ENCODE measurements at regions not wholly inside any gene's neighbourhood (a gene's known extent, or its start where the extent isn't known, plus 50 kb on each side); places are given as distances from the start of the nearest gene placed in this dataset.
"Not testable (repeated sequence)": the region's sequence is repeated elsewhere in the genome, so short reads cannot be mapped to it uniquely, and the experiment has no call there.

DNA sequence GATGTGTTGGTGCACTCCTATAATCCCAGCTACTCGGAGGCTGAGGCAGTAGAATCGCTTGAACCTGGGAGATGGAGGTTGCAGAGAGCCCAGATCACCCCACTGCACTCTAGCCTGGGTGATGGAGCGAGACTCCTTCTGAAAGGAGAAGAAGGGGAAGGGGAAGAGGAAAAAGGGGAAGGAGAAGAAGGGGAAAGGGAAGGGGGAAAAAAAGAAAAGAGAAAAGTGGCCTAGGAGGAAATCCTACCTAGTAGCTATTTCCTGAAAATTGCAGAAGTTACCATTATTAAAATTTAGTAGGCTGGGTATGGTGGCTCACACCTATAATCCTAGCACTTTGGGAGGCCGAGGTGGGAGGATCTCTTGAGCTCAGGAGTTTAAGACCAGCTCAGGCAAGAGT is 67.4 kb downstream of the ARRDC3 start:
- DNase-seq (ENCODE audit: low read depth): no peak
- no peak overlapping the region for H3K4me3 ChIP-seq (ENCODE audit: control insufficient read depth, low read depth, low read length)

DNA sequence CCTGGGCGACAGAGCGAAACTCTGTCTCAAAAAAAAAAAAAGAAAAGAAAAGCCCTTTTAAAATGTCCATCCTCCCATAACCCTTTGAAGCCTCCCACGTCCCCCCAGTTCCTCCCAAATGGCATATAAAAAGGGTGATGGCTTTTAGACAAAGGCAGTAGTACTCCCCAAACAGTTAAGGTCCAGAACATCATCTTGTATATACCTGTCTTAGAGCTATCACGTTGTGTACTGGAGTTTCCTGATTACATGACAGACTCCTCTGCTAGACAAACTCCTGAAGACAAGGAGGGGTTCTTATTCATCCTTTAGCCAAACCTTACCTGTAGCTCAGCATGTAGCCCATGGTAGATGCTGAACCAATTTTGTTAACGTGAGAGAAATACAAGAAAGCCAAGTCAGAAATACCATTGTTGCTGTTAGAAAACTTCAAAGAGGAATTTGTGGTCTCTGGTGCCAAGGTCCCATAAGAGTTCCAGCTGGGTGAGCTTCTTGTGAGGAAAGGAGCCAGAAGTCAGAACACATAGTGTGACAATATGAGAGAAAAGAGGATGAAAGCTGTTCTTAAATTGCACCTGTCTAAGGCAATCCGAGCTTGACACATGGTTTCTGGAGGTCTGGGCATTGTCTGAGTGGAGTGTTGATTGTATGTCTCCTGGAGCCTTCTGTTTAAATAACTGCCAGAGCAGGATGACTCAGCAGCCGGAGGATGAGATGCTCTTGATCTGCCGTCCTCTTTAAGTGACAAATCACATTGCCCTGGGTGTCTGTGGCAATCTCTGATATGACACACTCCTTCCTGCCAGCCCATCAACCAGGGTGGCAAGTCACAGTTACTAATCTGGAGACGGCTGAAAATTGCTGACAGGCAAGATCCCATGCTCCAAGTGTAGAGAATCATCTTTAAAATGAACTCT is 69.1 kb downstream of the ARRDC3 start:
- peak; percentile 85 for DNase-seq (ENCODE audit: low read depth)
- TF ChIP-seq, protein P1, sequence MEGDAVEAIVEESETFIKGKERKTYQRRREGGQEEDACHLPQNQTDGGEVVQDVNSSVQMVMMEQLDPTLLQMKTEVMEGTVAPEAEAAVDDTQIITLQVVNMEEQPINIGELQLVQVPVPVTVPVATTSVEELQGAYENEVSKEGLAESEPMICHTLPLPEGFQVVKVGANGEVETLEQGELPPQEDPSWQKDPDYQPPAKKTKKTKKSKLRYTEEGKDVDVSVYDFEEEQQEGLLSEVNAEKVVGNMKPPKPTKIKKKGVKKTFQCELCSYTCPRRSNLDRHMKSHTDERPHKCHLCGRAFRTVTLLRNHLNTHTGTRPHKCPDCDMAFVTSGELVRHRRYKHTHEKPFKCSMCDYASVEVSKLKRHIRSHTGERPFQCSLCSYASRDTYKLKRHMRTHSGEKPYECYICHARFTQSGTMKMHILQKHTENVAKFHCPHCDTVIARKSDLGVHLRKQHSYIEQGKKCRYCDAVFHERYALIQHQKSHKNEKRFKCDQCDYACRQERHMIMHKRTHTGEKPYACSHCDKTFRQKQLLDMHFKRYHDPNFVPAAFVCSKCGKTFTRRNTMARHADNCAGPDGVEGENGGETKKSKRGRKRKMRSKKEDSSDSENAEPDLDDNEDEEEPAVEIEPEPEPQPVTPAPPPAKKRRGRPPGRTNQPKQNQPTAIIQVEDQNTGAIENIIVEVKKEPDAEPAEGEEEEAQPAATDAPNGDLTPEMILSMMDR (IDR thresholded peaks at IDR 0.05; ENCODE audit: control insufficient read depth, insufficient read depth, low read depth, low read length, missing control alignments): no peak
- H3K4me3 ChIP-seq (ENCODE audit: control insufficient read depth, low read depth, low read length): no peak overlapping the region

More for the DNA sequence above, 67.4 kb downstream of the ARRDC3 start:
- TF ChIP-seq, protein P1 (IDR thresholded peaks at IDR 0.05; ENCODE audit: control insufficient read depth, insufficient read depth, low read depth, low read length, missing control alignments): no peak

DNA sequence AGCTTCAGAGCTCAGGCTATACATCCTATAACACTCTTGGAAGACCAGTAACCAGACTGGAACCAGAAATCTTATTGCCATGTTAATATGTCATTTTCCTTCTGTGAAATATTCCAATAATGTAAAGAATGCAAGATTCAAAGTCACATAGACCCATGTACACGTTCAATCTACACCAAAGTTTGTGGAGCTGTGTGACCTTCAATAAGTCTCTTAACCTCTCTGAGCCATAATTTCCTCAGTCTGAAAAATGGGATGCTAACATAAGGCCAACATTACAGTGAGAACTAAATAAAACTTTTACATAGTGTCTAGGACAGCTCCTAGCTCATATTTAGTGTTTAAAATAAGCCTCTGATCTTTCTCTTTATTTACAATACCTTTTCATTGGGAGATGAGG is 70.4 kb downstream of the ARRDC3 start:
- DNase-seq (ENCODE audit: low read depth): no peak
- TF ChIP-seq, protein P1 (IDR thresholded peaks at IDR 0.05; ENCODE audit: control insufficient read depth, insufficient read depth, low read depth, low read length, missing control alignments): no peak
- H3K4me3 ChIP-seq (ENCODE audit: control insufficient read depth, low read depth, low read length): no peak overlapping the region

DNA sequence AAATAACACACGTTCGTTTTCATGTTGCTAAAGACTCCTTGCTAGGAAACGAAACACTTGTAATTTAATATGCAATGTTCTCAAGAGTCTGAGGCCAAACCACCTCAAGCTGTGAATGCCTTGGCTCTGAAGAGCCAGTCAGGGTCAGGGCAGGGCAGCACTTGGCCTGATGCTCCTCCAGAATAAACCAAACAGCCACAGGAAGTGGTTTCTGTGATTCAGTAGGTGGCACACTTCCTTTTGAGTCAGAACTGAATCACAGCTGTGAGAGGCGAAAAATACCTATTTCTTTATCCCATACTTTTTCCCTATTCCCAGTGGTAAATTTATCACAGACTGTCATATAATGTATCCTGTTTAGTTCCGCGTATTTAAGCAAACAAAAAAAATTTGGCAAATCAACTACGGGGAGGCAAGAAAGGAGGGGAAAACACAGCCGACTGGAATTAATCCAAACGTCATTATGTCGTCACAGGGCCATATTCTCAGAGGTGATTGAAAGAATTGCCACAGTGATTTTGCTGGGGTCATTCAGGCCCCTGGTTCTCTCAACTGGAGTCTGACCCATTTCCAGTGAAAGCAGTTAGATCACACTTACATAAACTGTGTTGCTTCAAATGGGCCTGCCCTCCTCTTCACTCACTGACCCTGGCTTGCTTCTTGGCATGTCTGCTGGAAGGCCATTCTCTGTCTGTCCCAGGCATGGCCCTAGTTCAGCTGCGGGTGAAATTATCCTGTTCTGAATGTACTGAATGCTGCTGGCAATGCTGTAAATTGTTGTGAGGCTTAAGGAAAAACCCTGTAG is 71.2 kb downstream of the ARRDC3 start:
- TF ChIP-seq, protein P1 (IDR thresholded peaks at IDR 0.05; ENCODE audit: control insufficient read depth, insufficient read depth, low read depth, low read length, missing control alignments): no peak
- no peak overlapping the region for H3K4me3 ChIP-seq (ENCODE audit: control insufficient read depth, low read depth, low read length)
- DNase-seq (ENCODE audit: low read depth): peak; percentile 99

DNA sequence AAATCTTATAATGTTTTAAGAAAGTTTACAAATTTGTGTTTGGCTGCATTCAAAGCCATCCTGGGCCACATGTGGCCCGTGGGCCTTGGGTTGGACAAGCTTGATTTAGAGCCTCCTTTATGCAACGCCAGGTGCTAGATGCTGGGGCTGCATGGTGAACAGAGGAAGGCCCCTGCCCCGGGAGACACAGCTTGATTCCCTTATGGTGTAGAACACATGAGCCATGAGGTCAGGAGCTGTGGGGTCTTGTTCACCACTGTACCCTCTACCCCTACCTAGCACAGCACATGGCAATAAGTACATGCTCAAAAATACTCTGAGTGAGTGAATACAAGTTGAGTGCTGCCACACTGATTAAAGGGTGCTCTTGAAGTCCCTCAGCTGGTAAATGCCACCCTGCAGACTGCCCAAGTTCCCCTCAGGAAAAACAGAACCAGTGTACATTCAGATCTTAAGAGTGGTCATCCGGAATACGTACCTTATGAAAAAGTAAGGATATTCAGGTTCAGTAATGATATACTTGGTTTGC is 71.9 kb downstream of the ARRDC3 start:
- H3K4me3 ChIP-seq (ENCODE audit: control insufficient read depth, low read depth, low read length): no peak overlapping the region
- TF ChIP-seq, protein P1 (IDR thresholded peaks at IDR 0.05; ENCODE audit: control insufficient read depth, insufficient read depth, low read depth, low read length, missing control alignments): no peak
- no peak for DNase-seq (ENCODE audit: low read depth)

DNA sequence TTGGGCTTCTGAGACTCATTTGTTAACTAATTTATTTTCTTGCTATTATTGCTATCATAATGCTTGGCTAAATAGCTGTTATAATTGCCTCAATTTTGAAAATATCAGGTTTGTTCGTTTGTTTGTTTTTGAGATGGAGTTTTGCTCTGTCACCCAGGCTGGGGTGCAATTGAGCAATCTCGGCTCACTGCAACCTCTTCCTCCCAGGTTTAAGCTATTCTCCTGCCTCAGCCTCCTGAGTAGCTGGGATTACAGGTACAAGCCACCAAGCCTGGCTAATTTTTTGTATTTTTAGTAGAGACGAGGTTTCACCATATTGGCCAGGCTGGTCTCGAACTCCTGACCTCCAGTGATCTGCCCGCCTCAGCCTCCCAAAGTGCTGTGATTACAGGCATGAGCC is 75.0 kb downstream of the ARRDC3 start:
- H3K4me3 ChIP-seq (ENCODE audit: control insufficient read depth, low read depth, low read length); DNase-seq (ENCODE audit: low read depth): not testable (repeated sequence)
